NCI-H146 (cell line): ENCODE measurements at regions not wholly inside any gene's neighbourhood (a gene's known extent, or its start where the extent isn't known, plus 50 kb on each side); places are given as distances from the start of the nearest gene placed in this dataset.

ENCODE experiments used
- DNase-seq: peaks from one replicate; lab custom pipeline; 2025; lab: John Stamatoyannopoulos, UW

- no peak for DNase-seq
Measured at GRCh38 chr7:46811529-46811928, 770.4 kb downstream of the TNS3 start.

GRCh38 chr7:46810986-46811385 lies 770.9 kb downstream of the TNS3 start:
- no peak for DNase-seq

- no peak for DNase-seq
Measured at GRCh38 chr7:46809886-46810285, 772.0 kb downstream of the TNS3 start.

GRCh38 chr7:46806856-46807255 lies 775.1 kb downstream of the TNS3 start:
- no peak for DNase-seq

GRCh38 chr7:46802479-46802878 lies 779.4 kb downstream of the TNS3 start:
- no peak for DNase-seq

- no peak for DNase-seq
Measured at GRCh38 chr7:46791188-46791587, 790.7 kb downstream of the TNS3 start.

GRCh38 chr7:46786995-46787394 lies 794.9 kb downstream of the TNS3 start:
- no peak for DNase-seq

- DNase-seq = no peak
Measured at GRCh38 chr7:46786221-46786954, 795.5 kb downstream of the TNS3 start.

- no peak for DNase-seq
Measured at GRCh38 chr7:46784732-46785131, 797.2 kb downstream of the TNS3 start.

- DNase-seq = no peak
Measured at GRCh38 chr7:46781901-46782439, 799.9 kb downstream of the TNS3 start.

- DNase-seq = no peak
Measured at GRCh38 chr7:46776790-46777189, 805.1 kb downstream of the TNS3 start.

- no peak for DNase-seq
Measured at GRCh38 chr7:46775776-46776175, 806.1 kb downstream of the TNS3 start.

- no peak for DNase-seq
Measured at GRCh38 chr7:46775020-46775419, 806.9 kb downstream of the TNS3 start.

GRCh38 chr7:46774515-46774914 lies 807.4 kb downstream of the TNS3 start:
- no peak for DNase-seq

- no peak for DNase-seq
Measured at GRCh38 chr7:46772776-46773175, 809.1 kb downstream of the TNS3 start.

- DNase-seq = no peak
Measured at GRCh38 chr7:46767071-46767470, 814.8 kb downstream of the TNS3 start.

- DNase-seq = no peak
Measured at GRCh38 chr7:46764100-46764936, 817.6 kb downstream of the TNS3 start.

- DNase-seq = no peak
Measured at GRCh38 chr7:46763344-46763743, 818.6 kb downstream of the TNS3 start.

- no peak for DNase-seq
Measured at GRCh38 chr7:46759711-46760480, 822.0 kb downstream of the TNS3 start.

GRCh38 chr7:46756996-46757395 lies 824.9 kb downstream of the TNS3 start:
- no peak for DNase-seq

- DNase-seq = no peak
Measured at GRCh38 chr7:46756256-46756655, 825.7 kb downstream of the TNS3 start.
